Thoracic aorta (tissue), 2 donors: ENCODE measurements at regions not wholly inside any gene's neighbourhood (a gene's known extent, or its start where the extent isn't known, plus 50 kb on each side); places are given as distances from the start of the nearest gene placed in this dataset.

ENCODE experiments used
- ATAC-seq: fragments of 150-250 bp; one replicate; pipeline ENCODE4 v1.8.0; 2017; ENCODE audit warnings: low read depth; ENCODE audit not compliant: insufficient number of reproducible peaks, low FRiP score
- DNase-seq: peaks from one replicate; pipeline ENCODE4 v3.0.0-alpha.2; 2020; ENCODE audit warnings: low spot score
- H3K27ac ChIP-seq, 2 donors: fragments of 200-600 bp; sonication (generic); 1 replicate in 1 of 2; 2 replicates in 1 of 2; pipeline ENCODE4 v1.5.1; 2016; ENCODE audit warnings: mild to moderate bottlenecking in 2 of 2, moderate library complexity in 2 of 2
- H3K27me3 ChIP-seq: fragments of 200-600 bp; sonication (generic); replicated peaks from 2 replicates; pipeline ENCODE4 v1.6.0; 2016; ENCODE audit warnings: mild to moderate bottlenecking; ENCODE audit not compliant: insufficient read depth
- H3K36me3 ChIP-seq: fragments of 200-600 bp; sonication (generic); one replicate; pipeline ENCODE4 v1.5.1; 2016
- H3K4me1 ChIP-seq, 2 donors: fragments of 200-600 bp; sonication (generic); 1 replicate in 1 of 2; 2 replicates in 1 of 2; pipeline versions ENCODE4 v1.5.1 to v1.6.0; 2016; ENCODE audit warnings: low read depth in 2 of 2, mild to moderate bottlenecking in 1 of 2; ENCODE audit not compliant: control insufficient read depth in 1 of 2
- H3K4me3 ChIP-seq: fragments of 200-600 bp; sonication (generic); 2 replicates; pipeline ENCODE4 v1.5.1; 2016; ENCODE audit warnings: mild to moderate bottlenecking
- H3K9me3 ChIP-seq: fragments of 200-600 bp; sonication (generic); 2 replicates; pipeline ENCODE4 v1.5.1; 2016
- TF ChIP-seq, protein P1 (sequence below): fragments of 200-600 bp; sonication (generic); IDR thresholded peaks from one replicate; pipeline ENCODE4 v1.5.1; 2019; ENCODE audit warnings: antibody characterized with exemption

- H3K27ac ChIP-seq, result no peak overlapping the region
Measured at GRCh38 chr2:128807317-128807716, 488.6 kb upstream of the HS6ST1 start.

DNA sequence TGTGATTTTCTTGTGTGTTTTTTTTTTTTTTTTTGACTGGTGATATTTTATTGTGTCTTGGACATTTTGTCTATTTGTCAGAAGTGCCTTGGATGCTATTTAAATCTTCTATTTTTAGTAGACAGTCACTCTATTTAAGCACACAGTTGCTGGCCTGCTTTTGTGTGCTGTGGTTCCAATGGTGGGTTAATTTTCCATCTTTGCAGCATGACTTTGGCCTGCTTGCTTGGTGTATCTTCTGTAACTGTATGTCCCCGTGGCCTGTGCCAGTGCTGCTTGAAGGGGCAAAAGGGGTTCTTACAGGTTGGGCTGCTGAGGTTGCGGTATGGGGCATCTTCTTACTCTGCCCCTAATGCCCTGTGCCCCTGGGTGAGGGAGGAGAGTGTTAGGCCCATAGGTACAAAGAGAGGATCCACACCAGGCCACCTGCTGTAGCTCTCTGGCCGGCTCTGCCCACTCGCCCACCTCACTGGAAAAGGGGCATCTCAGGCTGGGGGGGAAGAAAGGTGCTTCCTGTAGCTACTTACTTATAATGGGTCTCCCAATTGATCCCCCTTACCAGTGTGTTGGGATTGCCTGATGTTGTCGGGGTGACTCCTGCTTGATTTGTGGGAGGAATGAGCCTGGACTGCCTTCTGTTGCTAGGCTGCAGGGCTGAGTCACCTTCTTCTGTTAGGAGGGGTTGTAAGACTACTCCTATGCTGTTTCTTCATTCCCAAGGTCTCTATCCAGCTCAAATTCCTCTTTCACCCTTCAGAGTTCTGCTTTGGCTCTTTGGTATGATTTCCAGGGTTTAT is 490.0 kb upstream of the HS6ST1 start:
- TF ChIP-seq, protein P1, sequence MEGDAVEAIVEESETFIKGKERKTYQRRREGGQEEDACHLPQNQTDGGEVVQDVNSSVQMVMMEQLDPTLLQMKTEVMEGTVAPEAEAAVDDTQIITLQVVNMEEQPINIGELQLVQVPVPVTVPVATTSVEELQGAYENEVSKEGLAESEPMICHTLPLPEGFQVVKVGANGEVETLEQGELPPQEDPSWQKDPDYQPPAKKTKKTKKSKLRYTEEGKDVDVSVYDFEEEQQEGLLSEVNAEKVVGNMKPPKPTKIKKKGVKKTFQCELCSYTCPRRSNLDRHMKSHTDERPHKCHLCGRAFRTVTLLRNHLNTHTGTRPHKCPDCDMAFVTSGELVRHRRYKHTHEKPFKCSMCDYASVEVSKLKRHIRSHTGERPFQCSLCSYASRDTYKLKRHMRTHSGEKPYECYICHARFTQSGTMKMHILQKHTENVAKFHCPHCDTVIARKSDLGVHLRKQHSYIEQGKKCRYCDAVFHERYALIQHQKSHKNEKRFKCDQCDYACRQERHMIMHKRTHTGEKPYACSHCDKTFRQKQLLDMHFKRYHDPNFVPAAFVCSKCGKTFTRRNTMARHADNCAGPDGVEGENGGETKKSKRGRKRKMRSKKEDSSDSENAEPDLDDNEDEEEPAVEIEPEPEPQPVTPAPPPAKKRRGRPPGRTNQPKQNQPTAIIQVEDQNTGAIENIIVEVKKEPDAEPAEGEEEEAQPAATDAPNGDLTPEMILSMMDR, result no peak
- H3K27me3 ChIP-seq, result no peaks in the 10 kb centered on the region
- ATAC-seq (no peak), DNase-seq (no peak)
- no peak overlapping the region for H3K4me3 ChIP-seq
- no peak overlapping the region for H3K27ac ChIP-seq
- H3K9me3 ChIP-seq, result no peaks in the 10 kb centered on the region
- H3K36me3 ChIP-seq, result no peaks in the 10 kb centered on the region
- H3K4me1 ChIP-seq, result no peaks in the 10 kb centered on the region

More at GRCh38 chr2:128807317-128807716, 488.6 kb upstream of the HS6ST1 start:
- Histone ChIP-seq H3K36me3 (no peaks in the 10 kb centered on the region), H3K27me3 (no peaks in the 10 kb centered on the region), H3K9me3 (no peaks in the 10 kb centered on the region), H3K4me1 (no peaks in the 10 kb centered on the region), H3K4me3 (no peak overlapping the region)
- no peak for DNase-seq
- TF ChIP-seq, protein P1, result no peak
- no peak for ATAC-seq

DNA sequence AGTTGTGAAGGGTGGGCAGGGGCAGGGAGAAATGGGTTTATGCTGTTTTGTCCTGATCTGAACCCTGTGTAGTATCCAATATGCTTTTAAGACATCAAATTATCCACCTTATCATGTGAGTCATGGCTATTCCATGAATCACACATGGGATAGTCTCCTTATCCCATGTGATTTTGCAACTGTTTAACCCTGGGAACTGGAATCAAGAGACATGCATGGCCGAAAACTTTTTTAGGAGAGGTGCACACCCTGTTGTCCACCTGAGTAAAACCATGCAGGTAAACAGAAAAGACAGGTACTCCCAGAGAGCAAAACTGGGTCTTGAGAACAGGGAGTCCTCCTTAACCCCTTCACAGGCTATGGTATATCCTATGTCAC is 490.6 kb upstream of the HS6ST1 start:
- no peak for ATAC-seq
- TF ChIP-seq, protein P1, result no peak

GRCh38 chr2:128809880-128810279 is 491.2 kb upstream of the HS6ST1 start:
- H3K4me1 ChIP-seq, result no peaks in the 10 kb centered on the region
- TF ChIP-seq, protein P1, result no peak
- no peak for DNase-seq

More for the DNA sequence above, 490.6 kb upstream of the HS6ST1 start:
- H3K36me3 ChIP-seq, result no peaks in the 10 kb centered on the region
- DNase-seq, result no peak
- H3K4me1 ChIP-seq, result no peaks in the 10 kb centered on the region
- no peaks in the 10 kb centered on the region for H3K27me3 ChIP-seq
- no peak overlapping the region for H3K4me3 ChIP-seq
- H3K27ac ChIP-seq, result no peak overlapping the region
- H3K9me3 ChIP-seq, result no peaks in the 10 kb centered on the region

DNA sequence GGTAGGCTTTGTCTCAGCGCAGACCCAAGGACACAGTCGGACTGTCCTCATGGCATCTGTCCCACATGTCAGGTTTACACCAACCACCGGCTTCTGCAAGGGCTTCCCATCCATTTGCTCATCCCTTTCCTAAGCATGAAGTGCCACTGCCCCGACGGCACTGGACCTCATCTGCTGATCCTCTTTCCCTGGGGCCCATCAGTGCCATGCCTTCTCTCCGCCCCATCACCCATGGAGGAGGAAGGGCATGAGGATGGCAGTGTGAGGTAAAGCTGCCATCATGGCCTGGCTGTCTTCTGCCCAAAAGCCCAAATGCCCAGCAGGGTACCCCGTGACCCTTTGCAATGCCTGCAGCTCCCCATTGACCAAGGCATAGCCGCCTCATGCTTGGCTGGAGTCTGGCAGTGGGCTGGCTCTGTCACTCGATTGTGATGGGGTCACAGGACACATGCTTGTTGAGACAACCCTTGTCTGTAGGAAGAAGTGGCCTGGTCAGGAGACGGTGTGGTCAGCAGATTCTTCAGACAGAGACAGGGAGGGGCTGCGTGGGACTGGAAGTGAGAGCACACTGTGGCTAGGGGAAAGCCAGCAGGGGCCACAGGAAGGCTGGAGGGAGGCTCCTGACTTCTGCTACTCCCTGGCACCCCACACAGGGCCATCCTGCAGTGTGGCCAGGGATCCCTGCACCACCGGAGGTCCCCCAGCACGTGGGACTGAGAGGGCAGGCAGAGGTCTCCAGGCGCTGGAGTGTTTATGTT is 493.7 kb upstream of the HS6ST1 start:
- Histone ChIP-seq H3K27me3 (no peaks in the 10 kb centered on the region), H3K4me1 (no peaks in the 10 kb centered on the region), H3K4me3 (no peak overlapping the region), H3K9me3 (no peaks in the 10 kb centered on the region), H3K27ac (no peak overlapping the region), H3K36me3 (no peaks in the 10 kb centered on the region)
- TF ChIP-seq, protein P1, result no peak
- no peak for ATAC-seq
- DNase-seq, result no peak

More at GRCh38 chr2:128809880-128810279, 491.2 kb upstream of the HS6ST1 start:
- no peak for ATAC-seq
- H3K4me3 ChIP-seq, result no peak overlapping the region
- no peaks in the 10 kb centered on the region for H3K27me3 ChIP-seq
- no peak overlapping the region for H3K27ac ChIP-seq
- H3K9me3 ChIP-seq, result no peaks in the 10 kb centered on the region
- no peaks in the 10 kb centered on the region for H3K36me3 ChIP-seq
